H1 (cell line): ENCODE measurements at regions not wholly inside any gene's neighbourhood (a gene's known extent, or its start where the extent isn't known, plus 50 kb on each side); places are given as distances from the start of the nearest gene placed in this dataset.

Experiments
- KDM1A ChIP-seq: fragments of 200-600, 300-600 bp; sonication (generic); IDR thresholded peaks from 2 replicates; pipeline ENCODE4 v1.7.1; 2016; ENCODE audit warnings: mild to moderate bottlenecking, low read length, borderline replicate concordance
- KDM5A ChIP-seq: fragments of 200-600 bp; IDR thresholded peaks from 2 replicates; pipeline ENCODE4 v1.7.1; 2012; ENCODE audit warnings: mild to moderate bottlenecking, low read length, inconsistent platforms, mixed read lengths
- NRF1 ChIP-seq: IDR thresholded peaks from 2 replicates; pipeline ENCODE4 v1.6.1; 2011; ENCODE audit warnings: mild to moderate bottlenecking, low read depth, low read length, improper control_type of control experiment
- POLR2A ChIP-seq, 2 experiments: IDR thresholded peaks; 1 replicate in 1 of 2; 2 replicates in 1 of 2; pipeline ENCODE4 v1.6.1; 2011; ENCODE audit warnings: low read depth in 2 of 2, low read length in 2 of 2, mild to moderate bottlenecking in 2 of 2; ENCODE audit errors: control extremely low read depth in 1 of 2
- SP1 ChIP-seq: IDR thresholded peaks from 2 replicates; pipeline ENCODE4 v1.6.1; 2011; ENCODE audit warnings: low read depth, low read length
- SUZ12 ChIP-seq: fragments of 200-600 bp; sonication (generic); IDR thresholded peaks from 2 replicates; pipeline ENCODE4 v1.6.1; 2012; ENCODE audit warnings: mild to moderate bottlenecking, inconsistent platforms, low read length, moderate library complexity, mixed read lengths
- TAF1 ChIP-seq: IDR thresholded peaks from 2 replicates; pipeline ENCODE4 v1.6.1; 2011; ENCODE audit warnings: mild to moderate bottlenecking, low read depth, low read length
- ZNF274 ChIP-seq: IDR thresholded peaks from 2 replicates; pipeline ENCODE4 v1.7.0; 2012; ENCODE audit warnings: low read length, borderline replicate concordance; ENCODE audit errors: extremely low read depth
- TF ChIP-seq, protein P1 (sequence below): IDR thresholded peaks from 2 replicates; pipeline ENCODE4 v1.6.1; 2012; ENCODE audit warnings: inconsistent platforms
- TF ChIP-seq, protein P2 (sequence below), 3 experiments: IDR thresholded peaks; 1 replicate in 2 of 3; 2 replicates in 1 of 3; pipeline versions ENCODE4 v1.5.1 to v1.6.1; 2011; ENCODE audit warnings: low read length in 3 of 3, mild to moderate bottlenecking in 3 of 3, inconsistent platforms in 2 of 3, low read depth in 1 of 3, moderate library complexity in 1 of 3; ENCODE audit not compliant: insufficient read depth in 1 of 3; ENCODE audit errors: control extremely low read depth in 1 of 3

DNA sequence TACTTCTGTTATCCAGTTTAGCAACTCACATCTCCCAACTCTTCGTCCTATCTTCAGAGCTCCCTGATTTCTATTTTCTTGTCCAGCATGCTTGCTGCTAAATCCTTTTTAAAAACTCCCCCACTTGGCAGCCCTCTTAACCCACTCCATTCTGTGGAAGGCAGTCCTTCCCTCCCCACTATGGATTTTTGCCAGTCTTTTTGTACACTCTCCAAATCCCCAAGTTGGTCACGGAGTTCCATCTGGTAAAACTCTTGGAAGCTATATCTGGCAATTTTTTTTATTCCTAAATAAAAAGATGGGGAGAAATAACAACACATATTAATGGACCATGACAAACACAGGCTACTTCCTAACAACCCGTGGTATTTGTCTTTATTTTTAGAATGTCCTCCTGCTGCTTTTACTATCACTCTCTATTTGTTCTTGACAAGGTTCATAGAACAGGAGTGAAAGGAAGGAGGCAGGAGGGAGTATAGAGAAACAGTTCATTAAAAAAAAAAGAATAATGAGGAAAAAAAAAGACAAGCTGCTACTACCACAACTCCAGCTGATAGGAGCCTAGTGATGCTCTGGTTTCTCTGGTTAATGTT, 120.0 kb upstream of the THSD7B start:
- no peak for TF ChIP-seq KDM1A
- TF ChIP-seq KDM5A: no peak
- TF ChIP-seq SP1: no peak
- no peak for TF ChIP-seq NRF1
- no peak for TF ChIP-seq SUZ12
- no peak for TF ChIP-seq ZNF274
- TF ChIP-seq, protein P1, sequence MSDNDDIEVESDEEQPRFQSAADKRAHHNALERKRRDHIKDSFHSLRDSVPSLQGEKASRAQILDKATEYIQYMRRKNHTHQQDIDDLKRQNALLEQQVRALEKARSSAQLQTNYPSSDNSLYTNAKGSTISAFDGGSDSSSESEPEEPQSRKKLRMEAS: no peak
- TF ChIP-seq POLR2A (IDR thresholded peaks at IDR 0.05; ENCODE audit: control extremely low read depth in 1 of 2, low read depth in 2 of 2, low read length in 2 of 2): no peak
- TF ChIP-seq, protein P2, sequence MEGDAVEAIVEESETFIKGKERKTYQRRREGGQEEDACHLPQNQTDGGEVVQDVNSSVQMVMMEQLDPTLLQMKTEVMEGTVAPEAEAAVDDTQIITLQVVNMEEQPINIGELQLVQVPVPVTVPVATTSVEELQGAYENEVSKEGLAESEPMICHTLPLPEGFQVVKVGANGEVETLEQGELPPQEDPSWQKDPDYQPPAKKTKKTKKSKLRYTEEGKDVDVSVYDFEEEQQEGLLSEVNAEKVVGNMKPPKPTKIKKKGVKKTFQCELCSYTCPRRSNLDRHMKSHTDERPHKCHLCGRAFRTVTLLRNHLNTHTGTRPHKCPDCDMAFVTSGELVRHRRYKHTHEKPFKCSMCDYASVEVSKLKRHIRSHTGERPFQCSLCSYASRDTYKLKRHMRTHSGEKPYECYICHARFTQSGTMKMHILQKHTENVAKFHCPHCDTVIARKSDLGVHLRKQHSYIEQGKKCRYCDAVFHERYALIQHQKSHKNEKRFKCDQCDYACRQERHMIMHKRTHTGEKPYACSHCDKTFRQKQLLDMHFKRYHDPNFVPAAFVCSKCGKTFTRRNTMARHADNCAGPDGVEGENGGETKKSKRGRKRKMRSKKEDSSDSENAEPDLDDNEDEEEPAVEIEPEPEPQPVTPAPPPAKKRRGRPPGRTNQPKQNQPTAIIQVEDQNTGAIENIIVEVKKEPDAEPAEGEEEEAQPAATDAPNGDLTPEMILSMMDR (IDR thresholded peaks at IDR 0.05; ENCODE audit: control extremely low read depth in 1 of 3, insufficient read depth in 1 of 3, low read depth in 1 of 3, low read length in 3 of 3): no peak
- no peak for TF ChIP-seq TAF1
